ENCODE measurements at regions not wholly inside any gene's neighbourhood (a gene's known extent, or its start where the extent isn't known, plus 50 kb on each side); places are given as distances from the start of the nearest gene placed in this dataset.
A peak's percentile ranks its signal among the peaks of the same experiment; 100 is the strongest.

GRCh38 chr5:20114526-20114925, 126.5 kb upstream of the CDH18 start:
- Mint-ChIP-seq H3K4me1 (ENCODE audit: insufficient read depth, unreplicated experiment) (no peaks in the 10 kb centered on the region), H3K4me3 (ENCODE audit: unreplicated experiment) (no peak overlapping the region), H3K9me3 (ENCODE audit: unreplicated experiment) (no peaks in the 10 kb centered on the region), H3K27me3 (ENCODE audit: insufficient read depth, unreplicated experiment) (no peaks in the 10 kb centered on the region), H3K27ac (ENCODE audit: low read depth, unreplicated experiment) (no peak overlapping the region), H3K36me3 (ENCODE audit: insufficient read depth, unreplicated experiment) (no peaks in the 10 kb centered on the region)
- TF ChIP-seq CTCF (IDR thresholded peaks at IDR 0.05; ENCODE audit: unreplicated experiment): no peak
- no TSS peak for BruUV-seq (replicated peaks)
- no peak for DNase-seq (ENCODE audit: unreplicated experiment)
- intact Hi-C loops (cut with micrococcal nuclease): no loop called here
- ChIA-PET POLR2A (no interaction called here), CTCF (interaction anchor here (0.7 to 1.0 kb wide), 2 partner anchors 13 to 826 kb away, joined by 3 to 4 read pairs; no protein-coding TSS in a partner anchor)

DNA sequence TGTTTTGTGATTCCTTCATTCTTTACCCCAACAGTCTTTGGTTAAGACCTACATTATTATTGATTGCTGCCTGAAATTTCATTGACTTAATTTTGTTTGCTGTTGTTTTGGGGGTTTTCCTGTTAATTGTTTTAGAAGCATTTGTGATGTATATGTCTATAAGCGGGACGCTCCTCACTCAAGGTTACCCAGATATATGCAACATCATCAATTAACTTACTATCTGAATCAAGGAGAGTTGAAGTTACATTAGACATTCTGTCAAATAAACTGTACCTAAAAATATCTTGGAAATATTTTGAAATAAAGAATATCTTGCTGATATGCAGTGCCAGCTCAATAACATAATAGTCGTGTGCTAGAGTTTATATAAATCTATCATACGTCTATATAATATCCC, 125.9 kb upstream of the CDH18 start:
- peaks cover 5% of the 10 kb centered on the region for H3K4me1 Mint-ChIP-seq (ENCODE audit: insufficient read depth, unreplicated experiment)
- ChIA-PET CTCF (interaction anchor here (0.6 to 1.0 kb wide), 2 partner anchors 12 to 152 kb away, joined by 3 to 4 read pairs; no protein-coding TSS in a partner anchor), POLR2A (no interaction called here)
- no peak for DNase-seq (ENCODE audit: unreplicated experiment)
- H3K4me3 Mint-ChIP-seq (ENCODE audit: unreplicated experiment): no peak overlapping the region
- H3K9me3 Mint-ChIP-seq (ENCODE audit: unreplicated experiment): no peaks in the 10 kb centered on the region
- H3K36me3 Mint-ChIP-seq (ENCODE audit: insufficient read depth, unreplicated experiment): no peaks in the 10 kb centered on the region
- BruUV-seq (replicated peaks): no TSS peak
- H3K27ac Mint-ChIP-seq (ENCODE audit: low read depth, unreplicated experiment): no peak overlapping the region
- no peaks in the 10 kb centered on the region for H3K27me3 Mint-ChIP-seq (ENCODE audit: insufficient read depth, unreplicated experiment)
- intact Hi-C loops (cut with micrococcal nuclease): no loop called here
- TF ChIP-seq CTCF (IDR thresholded peaks at IDR 0.05; ENCODE audit: unreplicated experiment): no peak

DNA sequence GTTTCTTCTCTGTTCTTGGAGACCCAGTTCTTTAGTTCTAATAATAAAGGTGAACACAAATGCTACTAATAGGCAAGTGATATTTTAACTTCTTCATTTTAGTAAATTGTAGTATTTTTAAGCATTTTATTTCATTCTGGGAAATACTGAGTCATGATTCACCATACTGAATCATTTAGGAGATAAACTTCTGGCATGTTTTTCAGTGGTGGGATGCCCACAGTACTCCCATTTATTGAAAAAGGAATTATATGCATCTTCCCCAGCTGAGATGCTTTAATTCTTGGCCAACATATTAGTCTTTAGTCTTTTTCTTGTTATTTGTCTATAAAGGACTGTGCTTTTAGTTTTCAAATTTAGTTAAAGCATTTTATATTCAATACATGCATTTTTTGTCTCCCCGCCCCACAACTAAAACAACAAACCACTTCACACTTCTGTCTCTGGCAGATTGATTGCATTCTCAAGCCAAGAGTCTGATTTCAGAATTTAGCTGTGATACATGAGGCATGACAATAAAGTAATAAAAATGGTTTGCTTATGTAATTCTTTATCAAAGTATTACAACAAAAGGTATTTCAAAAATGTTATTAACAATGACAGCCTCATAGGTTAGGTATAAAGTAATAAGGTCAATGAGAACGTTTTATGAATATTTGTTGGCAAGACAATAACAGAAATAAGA, 125.2 kb upstream of the CDH18 start:
- H3K4me3 Mint-ChIP-seq (ENCODE audit: unreplicated experiment): no peak overlapping the region

GRCh38 chr5:20109326-20109725, 121.3 kb upstream of the CDH18 start:
- Mint-ChIP-seq H3K27me3 (ENCODE audit: insufficient read depth, unreplicated experiment) (no peaks in the 10 kb centered on the region), H3K36me3 (ENCODE audit: insufficient read depth, unreplicated experiment) (no peaks in the 10 kb centered on the region), H3K27ac (ENCODE audit: low read depth, unreplicated experiment) (no peak overlapping the region), H3K4me3 (ENCODE audit: unreplicated experiment) (no peak overlapping the region), H3K9me3 (ENCODE audit: unreplicated experiment) (no peaks in the 10 kb centered on the region), H3K4me1 (ENCODE audit: insufficient read depth, unreplicated experiment) (peaks cover 5% of the 10 kb centered on the region)
- peak; percentile 2 for DNase-seq (ENCODE audit: unreplicated experiment)
- ChIA-PET CTCF (interaction anchor here (0.5 to 0.7 kb wide), 2 partner anchors 106 to 882 kb away, joined by 3 to 4 read pairs; no protein-coding TSS in a partner anchor), POLR2A (no interaction called here)
- no TSS peak for BruUV-seq (replicated peaks)
- no peak for TF ChIP-seq CTCF (IDR thresholded peaks at IDR 0.05; ENCODE audit: unreplicated experiment)
- intact Hi-C loops (cut with micrococcal nuclease): no loop called here

More for the DNA sequence above, 125.2 kb upstream of the CDH18 start:
- Mint-ChIP-seq H3K27me3 (ENCODE audit: insufficient read depth, unreplicated experiment) (no peaks in the 10 kb centered on the region), H3K9me3 (ENCODE audit: unreplicated experiment) (no peaks in the 10 kb centered on the region), H3K27ac (ENCODE audit: low read depth, unreplicated experiment) (no peak overlapping the region), H3K36me3 (ENCODE audit: insufficient read depth, unreplicated experiment) (no peaks in the 10 kb centered on the region), H3K4me1 (ENCODE audit: insufficient read depth, unreplicated experiment) (peaks cover 5% of the 10 kb centered on the region)
- CTCF ChIA-PET: interaction anchor here (0.6 kb wide), 1 partner anchor 152 kb away, joined by 3 read pairs; no protein-coding TSS in a partner anchor
- TF ChIP-seq CTCF (IDR thresholded peaks at IDR 0.05; ENCODE audit: unreplicated experiment): no peak
- POLR2A ChIA-PET: no interaction called here
- DNase-seq (ENCODE audit: unreplicated experiment): no peak
- no TSS peak for BruUV-seq (replicated peaks)
- intact Hi-C loops (cut with micrococcal nuclease): no loop called here
